ENCODE measurements at regions not wholly inside any gene's neighbourhood (a gene's known extent, or its start where the extent isn't known, plus 50 kb on each side); places are given as distances from the start of the nearest gene placed in this dataset.

DNA sequence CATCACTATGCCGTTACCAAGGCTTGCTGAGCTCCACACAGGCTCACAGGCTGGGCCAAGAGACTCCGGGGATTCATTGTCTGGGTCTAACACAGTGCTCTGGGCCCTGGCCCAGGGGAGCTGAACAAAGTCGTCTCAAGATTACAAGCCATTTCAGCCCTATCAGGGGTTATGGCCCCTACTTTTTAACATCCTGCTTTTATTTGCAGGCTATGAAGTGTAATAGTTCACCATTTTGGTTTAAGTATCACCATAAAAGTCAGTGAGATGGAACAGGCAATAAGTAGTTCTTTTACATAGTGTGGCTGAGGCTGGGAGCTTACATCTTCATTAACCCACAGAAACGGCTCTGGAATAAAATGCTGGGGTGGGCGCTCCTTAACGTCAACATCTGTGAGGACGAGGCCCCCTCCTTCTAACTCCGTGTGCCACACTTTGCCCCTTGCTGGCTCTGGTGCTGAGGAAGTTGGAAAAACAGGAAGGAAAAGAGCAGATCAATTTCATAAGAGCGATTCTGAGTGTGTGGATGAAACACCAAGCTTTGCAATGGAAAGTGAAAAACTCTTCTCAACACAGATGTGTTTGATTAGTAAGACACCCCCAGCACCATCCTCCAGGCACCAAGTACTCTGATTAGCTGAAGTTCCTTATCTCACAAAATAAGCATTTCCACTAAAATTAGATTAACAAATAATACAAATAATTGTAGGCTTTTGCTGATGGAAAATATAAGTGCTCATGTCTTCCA lies 447.3 kb downstream of the MAFB start:
- TF ChIP-seq, protein P1, sequence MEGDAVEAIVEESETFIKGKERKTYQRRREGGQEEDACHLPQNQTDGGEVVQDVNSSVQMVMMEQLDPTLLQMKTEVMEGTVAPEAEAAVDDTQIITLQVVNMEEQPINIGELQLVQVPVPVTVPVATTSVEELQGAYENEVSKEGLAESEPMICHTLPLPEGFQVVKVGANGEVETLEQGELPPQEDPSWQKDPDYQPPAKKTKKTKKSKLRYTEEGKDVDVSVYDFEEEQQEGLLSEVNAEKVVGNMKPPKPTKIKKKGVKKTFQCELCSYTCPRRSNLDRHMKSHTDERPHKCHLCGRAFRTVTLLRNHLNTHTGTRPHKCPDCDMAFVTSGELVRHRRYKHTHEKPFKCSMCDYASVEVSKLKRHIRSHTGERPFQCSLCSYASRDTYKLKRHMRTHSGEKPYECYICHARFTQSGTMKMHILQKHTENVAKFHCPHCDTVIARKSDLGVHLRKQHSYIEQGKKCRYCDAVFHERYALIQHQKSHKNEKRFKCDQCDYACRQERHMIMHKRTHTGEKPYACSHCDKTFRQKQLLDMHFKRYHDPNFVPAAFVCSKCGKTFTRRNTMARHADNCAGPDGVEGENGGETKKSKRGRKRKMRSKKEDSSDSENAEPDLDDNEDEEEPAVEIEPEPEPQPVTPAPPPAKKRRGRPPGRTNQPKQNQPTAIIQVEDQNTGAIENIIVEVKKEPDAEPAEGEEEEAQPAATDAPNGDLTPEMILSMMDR (conservative IDR thresholded peaks at IDR 0.05; ENCODE audit: low read depth, low read length), result no peak
- TF ChIP-seq EZH2 (IDR thresholded peaks at IDR 0.05; ENCODE audit: low read length, unreplicated experiment), result no peak
